Choroid plexus epithelial cell (primary cell): ENCODE measurements at regions not wholly inside any gene's neighbourhood (a gene's known extent, or its start where the extent isn't known, plus 50 kb on each side); places are given as distances from the start of the nearest gene placed in this dataset.

Source experiments
- DNase-seq: peaks from one replicate; pipeline ENCODE4 v3.0.0-alpha.2; 2010; ENCODE audit warnings: low read depth
- H3K4me3 ChIP-seq: 2 replicates; pipeline ENCODE4 v1.5.1; 2011; ENCODE audit warnings: low read depth, mild to moderate bottlenecking, control low read depth, low read length, moderate library complexity
- CTCF ChIP-seq: conservative IDR thresholded peaks from 2 replicates; pipeline ENCODE4 v1.5.1; 2011; ENCODE audit warnings: low read depth, mild to moderate bottlenecking, control low read depth, inconsistent platforms, low read length, moderate library complexity

- no peak for DNase-seq
- no peak for TF ChIP-seq CTCF
- no peak overlapping the region for H3K4me3 ChIP-seq
Observed at GRCh38 chr5:92748072-92748676, 832.8 kb downstream of the NR2F1-AS1 start.

- no peak for TF ChIP-seq CTCF
- no peak overlapping the region for H3K4me3 ChIP-seq
- no peak for DNase-seq
Observed at GRCh38 chr5:92741906-92742305, 839.1 kb downstream of the NR2F1-AS1 start.

GRCh38 chr5:92734211-92734940 lies 846.6 kb downstream of the NR2F1-AS1 start:
- TF ChIP-seq CTCF = no peak
- no peak overlapping the region for H3K4me3 ChIP-seq
- no peak for DNase-seq

- DNase-seq = no peak
- H3K4me3 ChIP-seq = no peak overlapping the region
- TF ChIP-seq CTCF = no peak
Observed at GRCh38 chr5:92730486-92730885, 850.5 kb downstream of the NR2F1-AS1 start.

GRCh38 chr5:92729088-92729487 lies 851.9 kb downstream of the NR2F1-AS1 start:
- no peak overlapping the region for H3K4me3 ChIP-seq
- DNase-seq = no peak
- TF ChIP-seq CTCF = no peak

GRCh38 chr5:92715946-92716520 lies 865.0 kb downstream of the NR2F1-AS1 start:
- no peak for TF ChIP-seq CTCF

More at GRCh38 chr5:92715946-92716520, 865.0 kb downstream of the NR2F1-AS1 start:
- H3K4me3 ChIP-seq = no peak overlapping the region
- no peak for DNase-seq
